ENCODE measurements at regions not wholly inside any gene's neighbourhood (a gene's known extent, or its start where the extent isn't known, plus 50 kb on each side); places are given as distances from the start of the nearest gene placed in this dataset.

DNA sequence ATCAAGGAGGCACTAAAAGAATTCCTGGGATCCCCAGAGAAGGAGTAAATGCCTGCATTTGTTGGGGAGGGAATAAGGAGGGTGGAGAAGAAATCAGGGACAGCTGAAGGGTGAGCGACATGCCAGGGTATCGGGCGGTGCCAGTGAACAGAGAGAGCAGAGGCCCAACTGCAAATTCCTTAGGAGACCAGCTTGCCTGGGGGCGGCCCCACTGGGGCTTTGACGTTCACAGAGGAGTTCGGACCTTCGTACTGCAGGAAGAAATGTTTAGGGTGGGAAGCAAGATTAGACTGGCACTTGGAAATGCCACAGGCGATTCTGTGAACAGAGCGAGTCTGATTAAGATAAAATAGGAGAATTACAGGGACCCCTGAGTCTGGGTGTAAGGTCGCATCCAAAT lies 65.1 kb upstream of the FGF3 start:
- Histone ChIP-seq H3K4me2 (no peak overlapping the region), H3K9me3 (no peaks in the 10 kb centered on the region), H3K4me1 (no peaks in the 10 kb centered on the region), H3K27ac (no peak overlapping the region), H3K4me3 (no peak overlapping the region)
- 81% methylated on average over 10 of the region's 10 CpGs for WGBS (ENCODE audit: missing lambda C conversion rate)
- no peak for ATAC-seq
- CTCF ChIA-PET, result interaction anchor here (1.1 to 2.2 kb wide), 3 partner anchors 24 to 312 kb away, joined by 3 to 6 read pairs (median 4); no protein-coding TSS in a partner anchor
- POLR2A ChIA-PET, result no interaction called here
- TF ChIP-seq FOSB (CRISPR knock-in tag; IDR thresholded peaks at IDR 0.05) (no peak), MAZ (IDR thresholded peaks at IDR 0.05; ENCODE audit: borderline replicate concordance, low read depth, low read length) (no peak), ESRRA (IDR thresholded peaks at IDR 0.05; ENCODE audit: borderline replicate concordance, low read length) (no peak), NR3C1 (IDR thresholded peaks at IDR 0.05) (no peak)
- no peak for FAIRE-seq
- no peak for DNase-seq (ENCODE audit: low read depth in 1 of 2, low spot score in 1 of 2)

GRCh38 chr11:69884751-69885150 lies 65.5 kb upstream of the FGF3 start:
- CTCF ChIA-PET, result no interaction called here
- DNase-seq (ENCODE audit: low read depth in 1 of 2, low spot score in 1 of 2) (no peak), ATAC-seq (no peak), FAIRE-seq (no peak)
- WGBS (ENCODE audit: missing lambda C conversion rate), result 60% methylated on average over 6 of the region's 7 CpGs
- POLR2A ChIA-PET, result no interaction called here
- Histone ChIP-seq H3K4me3 (no peak overlapping the region), H3K9me3 (no peaks in the 10 kb centered on the region), H3K4me2 (no peak overlapping the region), H3K27ac (no peak overlapping the region), H3K4me1 (no peaks in the 10 kb centered on the region)
- TF ChIP-seq SMC3 (IDR thresholded peaks at IDR 0.05) (no peak), JUNB (IDR thresholded peaks at IDR 0.05) (no peak), REST (IDR thresholded peaks at IDR 0.05) (no peak), TP53 (CRISPR knock-in tag; IDR thresholded peaks at IDR 0.05) (no peak), CHD4 (IDR thresholded peaks at IDR 0.05; ENCODE audit: borderline replicate concordance) (no peak), CHD2 (IDR thresholded peaks at IDR 0.05; ENCODE audit: low read length, partially characterized antibody) (no peak), USF2 (IDR thresholded peaks at IDR 0.05) (no peak), GATA3 (IDR thresholded peaks at IDR 0.05; ENCODE audit: borderline replicate concordance) (no peak), MAZ (IDR thresholded peaks at IDR 0.05; ENCODE audit: borderline replicate concordance, low read depth, low read length) (no peak), ZNF302 (CRISPR knock-in tag; IDR thresholded peaks at IDR 0.05) (no peak), FOSB (CRISPR knock-in tag; IDR thresholded peaks at IDR 0.05) (no peak), HES2 (IDR thresholded peaks at IDR 0.05) (no peak), RNF2 (IDR thresholded peaks at IDR 0.05; ENCODE audit: borderline replicate concordance, low read depth) (no peak), E2F6 (IDR thresholded peaks at IDR 0.05; ENCODE audit: borderline replicate concordance, low read depth) (no peak), SREBF2 (IDR thresholded peaks at IDR 0.05) (no peak), ESRRA (IDR thresholded peaks at IDR 0.05; ENCODE audit: borderline replicate concordance, low read length) (no peak), ELK1 (IDR thresholded peaks at IDR 0.05; ENCODE audit: low read depth, low read length) (no peak), EHF (CRISPR knock-in tag; IDR thresholded peaks at IDR 0.05) (no peak)
- TF ChIP-seq, protein P1, sequence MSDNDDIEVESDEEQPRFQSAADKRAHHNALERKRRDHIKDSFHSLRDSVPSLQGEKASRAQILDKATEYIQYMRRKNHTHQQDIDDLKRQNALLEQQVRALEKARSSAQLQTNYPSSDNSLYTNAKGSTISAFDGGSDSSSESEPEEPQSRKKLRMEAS (IDR thresholded peaks at IDR 0.05), result no peak
- TF ChIP-seq, protein P2, sequence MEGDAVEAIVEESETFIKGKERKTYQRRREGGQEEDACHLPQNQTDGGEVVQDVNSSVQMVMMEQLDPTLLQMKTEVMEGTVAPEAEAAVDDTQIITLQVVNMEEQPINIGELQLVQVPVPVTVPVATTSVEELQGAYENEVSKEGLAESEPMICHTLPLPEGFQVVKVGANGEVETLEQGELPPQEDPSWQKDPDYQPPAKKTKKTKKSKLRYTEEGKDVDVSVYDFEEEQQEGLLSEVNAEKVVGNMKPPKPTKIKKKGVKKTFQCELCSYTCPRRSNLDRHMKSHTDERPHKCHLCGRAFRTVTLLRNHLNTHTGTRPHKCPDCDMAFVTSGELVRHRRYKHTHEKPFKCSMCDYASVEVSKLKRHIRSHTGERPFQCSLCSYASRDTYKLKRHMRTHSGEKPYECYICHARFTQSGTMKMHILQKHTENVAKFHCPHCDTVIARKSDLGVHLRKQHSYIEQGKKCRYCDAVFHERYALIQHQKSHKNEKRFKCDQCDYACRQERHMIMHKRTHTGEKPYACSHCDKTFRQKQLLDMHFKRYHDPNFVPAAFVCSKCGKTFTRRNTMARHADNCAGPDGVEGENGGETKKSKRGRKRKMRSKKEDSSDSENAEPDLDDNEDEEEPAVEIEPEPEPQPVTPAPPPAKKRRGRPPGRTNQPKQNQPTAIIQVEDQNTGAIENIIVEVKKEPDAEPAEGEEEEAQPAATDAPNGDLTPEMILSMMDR (IDR thresholded peaks at IDR 0.05), result no peak

Data from A549 (cell line).